GM18498 (cell line): ENCODE measurements at regions not wholly inside any gene's neighbourhood (a gene's known extent, or its start where the extent isn't known, plus 50 kb on each side); places are given as distances from the start of the nearest gene placed in this dataset.
A peak's percentile ranks its signal among the peaks of the same experiment; 100 is the strongest.

Source experiments
- ATAC-seq: cut with Tn5 transposase; IDR thresholded peaks from one replicate; pipeline ENCODE4 v1.9.1; 2021; ENCODE audit warnings: mild to moderate bottlenecking, moderate library complexity; ENCODE audit not compliant: unreplicated experiment

DNA sequence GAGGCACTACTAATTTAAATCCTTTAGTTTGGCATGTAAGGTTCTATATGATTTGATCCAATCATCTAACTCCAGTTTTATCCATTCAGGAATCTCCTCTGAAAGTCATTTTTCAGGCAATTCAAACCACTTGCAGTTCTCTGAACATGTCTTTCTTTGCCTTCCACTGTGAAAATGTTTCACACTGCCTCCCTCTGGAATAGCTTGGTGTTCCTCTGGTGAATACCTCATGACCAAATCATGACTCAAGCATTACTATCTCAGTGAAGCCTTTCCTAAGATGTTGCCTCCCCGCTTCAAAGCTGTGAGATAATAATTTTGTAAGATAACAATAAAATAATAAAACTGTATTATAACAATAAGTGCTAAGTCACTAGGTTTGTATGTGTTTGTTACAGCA is 981.1 kb downstream of the DTWD2 start:
- ATAC-seq, result no peak

DNA sequence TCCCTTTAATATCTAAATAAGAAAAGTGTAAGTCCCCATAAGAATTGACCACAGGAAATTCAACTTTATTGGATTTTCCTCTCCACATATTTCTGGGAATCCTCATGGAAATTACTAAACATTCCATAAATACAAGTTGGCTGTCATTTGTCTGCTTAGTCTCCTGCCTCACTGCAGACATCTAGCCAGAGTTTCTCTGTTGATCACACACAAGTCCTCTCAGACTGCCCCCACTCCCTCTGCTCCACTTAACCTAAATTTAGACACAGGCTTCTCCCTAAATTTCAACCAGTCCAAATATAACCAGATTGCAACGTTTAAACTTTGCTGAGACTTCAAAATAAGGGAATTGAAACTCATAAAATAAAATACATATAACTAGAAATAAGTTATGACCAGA is 982.1 kb downstream of the DTWD2 start:
- no peak for ATAC-seq

DNA sequence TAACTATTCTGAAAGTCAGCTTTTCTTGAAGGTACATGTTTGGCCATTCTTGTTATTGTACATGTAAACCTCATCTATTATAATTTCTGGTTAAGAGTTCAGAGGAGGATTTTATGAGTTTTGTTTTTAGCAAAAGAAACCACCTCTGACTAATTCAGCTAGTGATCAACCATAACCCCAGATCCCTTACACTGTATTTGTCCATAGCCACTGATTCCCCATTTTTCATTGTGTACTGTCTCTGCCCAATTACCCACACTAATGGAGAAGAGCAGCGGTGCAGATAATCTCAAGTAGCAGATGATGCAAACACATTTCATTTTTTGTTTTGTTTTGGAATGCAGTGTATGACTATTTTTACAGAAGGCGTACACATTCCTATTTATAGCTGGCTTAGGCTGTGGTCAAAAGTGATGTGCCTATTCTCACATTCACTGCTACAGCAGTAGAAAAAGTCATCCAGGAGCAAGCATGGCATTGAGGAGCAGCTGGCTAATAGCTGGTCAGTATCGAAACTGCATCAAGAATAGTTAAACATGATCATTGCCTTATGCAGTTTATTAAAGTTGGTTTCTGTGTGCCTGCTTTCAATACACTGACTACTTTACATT is 988.3 kb downstream of the DTWD2 start:
- ATAC-seq, result peak; percentile 80

DNA sequence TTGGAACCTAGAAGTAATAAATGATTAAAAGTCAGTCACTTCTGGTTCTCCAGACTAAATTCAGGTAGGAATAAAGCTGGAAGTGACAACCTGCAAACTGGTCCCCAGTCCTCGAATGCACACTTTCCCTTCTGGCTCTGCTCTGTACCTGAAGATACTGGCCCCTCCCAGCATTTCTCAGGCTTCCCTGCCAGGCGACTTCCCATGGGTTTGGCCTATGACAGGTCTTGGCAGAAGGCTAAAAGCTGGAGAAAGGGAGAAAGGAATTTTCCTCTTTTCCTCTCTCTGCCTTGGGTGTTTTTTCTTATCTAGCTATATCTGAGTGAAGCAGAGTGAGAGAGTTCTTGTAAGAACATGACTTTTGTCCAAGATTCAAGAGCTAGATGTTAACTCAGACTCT is 1005.7 kb downstream of the DTWD2 start:
- no peak for ATAC-seq

DNA sequence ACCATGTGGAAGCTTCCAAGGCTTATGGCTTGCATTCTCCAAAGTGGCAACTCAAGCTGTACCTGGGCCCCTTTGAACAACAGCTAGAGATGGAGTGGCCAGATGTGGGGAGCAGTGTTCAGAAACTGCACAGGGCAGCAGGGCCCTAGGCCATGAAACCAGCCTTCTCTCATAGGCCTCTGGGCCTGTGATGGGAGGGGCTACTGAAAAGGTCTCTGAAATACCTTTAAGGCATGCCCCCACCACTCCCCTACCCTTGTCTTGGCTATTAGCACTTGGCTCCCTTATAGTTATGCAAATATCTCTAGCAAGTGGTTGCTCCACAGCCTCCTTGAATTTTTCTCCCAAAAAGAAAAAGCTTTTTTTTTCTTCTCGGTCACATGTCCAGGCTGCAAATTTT is 1014.6 kb downstream of the DTWD2 start:
- no peak for ATAC-seq

DNA sequence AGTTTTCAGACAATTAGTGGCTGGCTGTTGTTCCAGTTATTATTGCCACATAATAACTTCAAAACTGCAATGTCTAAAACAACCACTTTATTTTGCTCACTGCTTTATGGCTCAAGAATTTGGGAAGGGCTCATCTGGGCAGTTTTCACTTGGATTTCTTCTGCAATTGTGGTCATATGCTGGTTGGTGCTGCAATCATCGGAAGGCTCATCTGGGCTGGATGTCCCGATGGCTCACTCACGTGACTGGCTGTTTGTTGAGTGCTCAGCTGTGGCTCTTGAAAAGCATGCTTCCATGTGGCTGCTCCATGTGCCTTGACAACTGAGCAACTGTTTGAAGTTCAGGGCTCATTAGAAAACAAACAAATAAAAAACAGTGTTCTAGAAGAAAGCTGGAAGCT is 1032.5 kb downstream of the DTWD2 start:
- no peak for ATAC-seq

DNA sequence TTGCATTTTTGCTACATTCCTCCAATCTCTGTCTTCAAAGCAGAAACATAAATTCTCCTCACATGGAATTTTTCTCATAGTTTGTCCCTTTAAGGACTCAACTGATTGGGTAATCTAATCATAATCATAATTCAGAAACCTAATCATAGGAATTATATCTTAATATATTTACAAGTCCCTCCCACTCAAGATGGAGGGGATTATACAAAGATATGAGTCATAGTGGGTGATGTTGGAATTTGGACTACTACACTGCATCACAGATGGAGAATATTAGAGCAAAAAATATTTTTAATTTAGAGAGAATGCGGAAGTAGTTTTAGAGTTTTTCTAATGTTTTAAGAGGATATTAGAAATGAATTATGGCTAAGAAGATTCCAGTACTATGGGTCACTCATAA is 1034.0 kb downstream of the DTWD2 start:
- no peak for ATAC-seq

DNA sequence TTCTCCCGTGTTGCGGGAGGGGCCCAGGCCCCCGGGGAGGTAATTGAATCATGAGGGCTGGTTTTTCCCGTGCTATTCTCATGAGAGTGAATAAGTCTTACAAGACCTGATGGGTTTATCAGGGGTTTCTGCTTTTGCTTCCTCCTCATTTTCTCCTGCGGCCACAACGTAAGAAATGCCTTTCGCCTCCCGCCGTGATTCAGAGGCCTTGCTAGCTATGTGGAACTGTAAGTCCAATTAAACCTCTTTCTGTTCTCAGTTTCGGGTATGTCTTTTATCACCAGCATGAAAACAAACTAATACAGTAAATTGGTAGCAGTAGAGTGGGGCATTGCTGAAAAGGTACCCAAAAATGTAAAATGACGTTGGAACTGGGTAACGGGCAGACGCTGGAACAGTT is 1035.1 kb downstream of the DTWD2 start:
- no peak for ATAC-seq

DNA sequence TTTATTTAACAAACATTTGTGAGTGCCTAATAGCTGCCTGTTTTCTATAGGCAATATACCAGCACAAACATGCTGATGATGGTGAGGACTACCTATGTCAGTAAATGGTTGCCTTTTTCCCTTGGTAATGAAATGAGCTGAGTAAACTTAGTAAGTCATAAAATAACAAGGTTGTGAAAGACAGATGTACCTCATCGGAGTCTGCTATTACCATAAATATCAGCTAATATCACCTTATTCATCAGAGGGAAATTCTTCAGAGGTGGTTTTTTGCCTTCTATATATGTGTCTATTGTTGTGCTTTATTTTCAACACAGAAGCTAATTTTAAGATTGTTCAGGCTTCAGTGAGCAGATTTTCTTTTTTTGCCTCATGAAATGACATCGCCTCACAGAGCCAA is 1040.5 kb downstream of the DTWD2 start:
- ATAC-seq, result no peak

DNA sequence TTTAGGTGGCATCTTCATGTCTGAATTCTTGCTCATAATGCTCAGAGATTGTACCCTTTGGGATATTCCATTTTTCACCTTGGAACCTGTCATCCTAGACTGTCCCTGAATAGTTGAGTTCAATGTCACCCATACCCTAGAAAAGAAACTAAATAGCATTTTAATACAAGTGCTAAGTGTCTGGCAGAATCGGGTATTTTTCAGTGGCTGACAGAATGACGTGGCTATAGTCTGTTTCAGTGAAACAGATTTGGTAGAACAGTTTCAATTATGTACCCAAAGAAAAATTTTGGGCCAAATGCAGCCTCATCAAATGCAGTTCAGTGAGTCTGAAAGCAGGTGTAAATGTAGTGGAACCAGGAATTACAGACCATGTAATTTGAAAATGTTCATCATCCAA is 1041.2 kb downstream of the DTWD2 start:
- ATAC-seq, result no peak

DNA sequence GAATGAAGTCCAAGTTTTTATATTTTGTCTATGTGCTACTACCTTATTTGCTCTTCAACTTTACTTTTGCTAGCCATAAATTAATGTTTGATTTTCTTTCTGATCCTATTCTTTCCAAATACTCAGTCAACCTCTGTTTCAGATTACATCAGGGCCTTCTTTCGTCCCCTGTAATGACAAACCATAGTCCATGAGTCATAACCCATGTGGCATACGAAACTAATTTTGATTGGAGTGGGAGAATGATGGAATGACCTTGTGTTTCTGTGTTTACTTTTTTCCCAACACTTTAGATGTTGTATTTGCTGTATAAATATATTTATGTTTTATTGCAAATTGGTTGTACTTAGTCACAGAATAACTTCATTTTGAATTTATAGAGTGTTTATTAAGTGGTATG is 1043.1 kb downstream of the DTWD2 start:
- ATAC-seq, result no peak

DNA sequence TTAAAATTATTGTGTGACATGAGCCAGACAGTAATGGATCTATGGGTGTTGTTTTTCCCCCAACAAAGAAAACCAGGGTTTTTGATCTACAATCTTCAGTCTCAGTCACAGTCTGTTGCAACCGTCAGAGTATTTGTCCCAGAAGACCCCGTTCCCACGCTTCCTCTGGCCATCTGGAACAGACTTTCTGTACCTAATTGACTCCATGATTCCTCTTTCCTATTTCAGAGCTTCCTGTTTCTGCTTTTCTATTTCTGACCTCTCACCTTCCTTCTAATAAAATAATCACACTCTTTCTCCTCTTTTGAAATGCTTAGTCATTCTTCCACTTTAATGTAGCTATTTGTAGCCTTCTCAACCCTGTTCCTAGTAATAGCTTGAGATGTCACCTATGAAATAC is 1044.8 kb downstream of the DTWD2 start:
- no peak for ATAC-seq

DNA sequence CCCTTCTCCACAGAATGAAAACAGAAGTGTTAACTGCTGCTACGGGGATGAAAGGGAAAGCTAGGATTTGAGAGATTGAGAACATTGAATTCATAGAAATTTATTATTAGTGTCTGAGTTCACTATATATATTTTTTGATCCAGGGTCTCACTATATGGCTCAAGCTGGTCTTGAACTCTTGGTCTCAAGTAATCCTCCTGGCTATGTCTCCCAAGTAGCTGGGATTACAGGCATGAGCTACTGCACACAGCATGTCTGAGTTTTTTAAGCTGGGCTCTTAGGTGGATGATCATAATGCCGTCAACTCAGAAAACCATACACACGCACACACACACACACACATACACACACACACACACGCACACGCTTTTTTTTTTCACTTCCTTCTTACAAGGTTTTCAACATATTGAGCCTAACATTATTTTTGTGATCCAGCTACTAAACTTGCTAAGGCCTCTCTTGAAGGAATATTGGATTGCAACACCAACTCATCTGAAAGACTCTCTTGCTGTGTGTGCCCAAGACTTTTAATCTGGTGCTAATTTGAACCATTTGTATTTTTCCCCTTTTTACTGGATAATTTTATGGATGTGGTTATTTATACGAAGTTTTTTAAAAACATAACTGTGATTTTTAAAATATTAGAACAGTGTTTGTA is 1045.4 kb downstream of the DTWD2 start:
- no peak for ATAC-seq

DNA sequence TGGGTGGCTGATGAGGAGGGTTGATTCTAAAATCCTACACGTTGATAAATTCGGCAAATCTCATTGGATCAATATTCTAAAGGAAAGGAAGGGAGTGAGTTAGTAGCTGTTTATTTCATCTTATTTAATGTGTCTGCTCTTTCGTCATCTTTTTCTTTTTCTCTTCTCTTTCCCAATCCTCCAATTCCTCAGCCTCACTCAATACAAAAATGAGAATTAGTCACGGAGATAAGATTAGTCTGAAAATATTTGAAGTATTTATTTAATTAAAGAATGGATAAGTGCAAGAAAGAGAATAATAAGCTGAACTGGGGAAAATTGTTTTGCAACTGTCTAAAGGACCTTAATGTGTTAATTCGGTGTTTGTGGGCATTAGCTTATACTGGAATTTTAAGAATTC is 1095.1 kb downstream of the DTWD2 start:
- ATAC-seq, result no peak

DNA sequence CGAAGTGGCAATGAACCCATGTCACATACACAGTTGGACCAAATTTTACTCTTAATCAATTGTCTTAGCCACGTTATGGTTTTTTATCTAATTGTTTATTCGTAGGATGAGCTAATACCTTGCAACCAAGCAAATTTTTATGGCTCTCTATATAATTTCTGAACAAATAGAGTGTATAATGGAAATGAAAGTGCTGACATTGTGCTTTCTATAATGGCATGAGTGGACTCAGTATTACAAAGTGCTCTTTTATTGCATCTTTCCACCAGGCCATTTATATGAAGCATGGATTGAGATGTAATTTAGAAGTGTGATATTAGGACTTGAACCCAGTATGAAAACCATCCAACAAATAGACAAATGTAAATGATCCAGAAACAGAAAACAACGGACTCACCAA is 1096.0 kb downstream of the DTWD2 start:
- ATAC-seq, result no peak

DNA sequence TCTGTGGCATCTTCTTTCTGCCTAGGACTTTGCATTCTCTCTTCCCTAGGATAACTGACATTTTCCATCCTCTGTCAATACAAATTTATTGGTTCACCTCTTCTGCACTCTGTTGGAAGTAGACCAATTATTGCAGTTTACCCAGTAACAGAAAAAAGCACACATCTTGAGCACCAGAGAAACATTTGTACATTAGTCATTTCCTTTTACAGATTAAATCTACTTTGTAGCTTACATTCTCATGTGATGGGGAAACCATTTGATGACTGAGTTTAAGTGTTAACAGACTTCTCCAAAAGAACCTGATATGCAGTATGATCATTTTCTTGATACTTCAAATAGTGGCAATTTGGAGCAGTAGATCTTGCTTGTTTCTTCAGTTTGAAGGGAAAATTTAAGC is 1098.8 kb downstream of the DTWD2 start:
- no peak for ATAC-seq

DNA sequence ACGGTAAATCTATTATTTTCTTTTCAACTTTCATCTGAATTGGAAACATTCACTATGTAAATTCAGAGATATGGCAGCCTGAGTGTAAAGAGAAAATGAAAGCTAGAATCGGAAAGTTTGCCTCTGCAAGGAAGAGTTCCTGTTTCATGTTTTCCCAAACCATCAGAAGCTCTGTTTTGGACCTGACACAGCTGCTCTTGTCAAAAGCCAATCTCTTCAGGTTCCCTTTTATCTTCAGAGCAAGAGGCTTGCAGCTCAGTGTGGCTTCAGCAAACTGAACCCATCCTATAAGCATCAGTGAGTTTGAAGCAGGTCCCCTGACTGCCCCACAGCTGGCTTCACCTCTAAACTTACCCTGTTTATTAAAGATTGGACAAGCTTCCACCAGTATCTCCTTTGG is 1099.7 kb downstream of the DTWD2 start:
- peak; percentile 93 for ATAC-seq

DNA sequence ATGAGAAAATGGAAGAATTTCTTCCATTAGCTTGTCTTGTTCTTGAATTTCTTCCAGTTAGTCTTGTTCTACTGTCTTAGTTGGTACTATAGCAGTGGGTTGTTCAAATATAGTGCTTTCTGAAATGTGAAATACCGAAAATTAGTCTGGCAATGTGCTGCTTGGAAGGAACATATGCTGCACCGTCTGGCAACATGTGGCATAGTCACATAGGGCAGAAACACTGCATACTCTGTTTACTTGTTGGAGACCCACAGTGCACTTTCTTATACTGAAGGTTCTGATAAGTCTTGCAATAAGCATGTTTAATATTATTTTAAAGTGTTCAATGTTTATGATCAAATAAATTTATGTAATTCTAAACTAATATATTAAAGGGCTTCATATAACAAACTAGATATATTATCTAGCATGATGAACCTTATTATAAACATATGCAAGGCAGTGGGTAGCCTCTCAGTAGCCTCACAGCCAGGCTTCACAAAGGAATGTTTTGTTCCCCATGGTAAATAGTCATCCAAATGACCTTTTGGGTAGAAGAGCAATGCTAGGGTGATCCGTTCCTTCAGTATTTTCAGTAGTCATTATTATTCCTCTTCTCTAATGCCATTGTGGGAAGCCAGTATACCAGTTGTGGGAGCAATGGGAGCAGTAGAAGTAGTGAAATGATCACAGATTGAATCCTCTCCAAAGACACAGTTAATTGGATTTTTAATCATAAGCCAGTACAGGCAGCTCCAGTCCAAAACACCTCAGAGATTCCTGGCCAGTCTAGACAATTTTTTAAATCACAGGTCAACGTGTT is 1106.7 kb downstream of the DTWD2 start:
- no peak for ATAC-seq

DNA sequence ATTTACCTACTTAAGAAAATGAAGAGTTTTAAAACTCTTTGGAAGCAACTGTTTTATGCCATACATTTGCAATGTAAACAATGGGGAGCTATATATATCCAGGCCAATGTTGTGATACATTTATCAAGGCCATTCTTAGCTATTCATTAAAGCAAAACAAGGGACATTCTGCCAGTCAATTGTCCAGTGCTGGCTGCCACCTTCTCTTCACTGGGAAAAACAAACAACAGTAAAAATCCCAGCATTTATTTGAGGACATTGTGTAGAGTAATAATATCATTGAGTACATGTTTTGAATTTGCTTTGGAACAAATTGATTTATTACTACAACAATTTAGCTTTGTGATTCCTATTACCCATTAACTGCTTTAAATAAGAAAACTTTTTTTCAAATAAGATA is 1107.4 kb downstream of the DTWD2 start:
- no peak for ATAC-seq

DNA sequence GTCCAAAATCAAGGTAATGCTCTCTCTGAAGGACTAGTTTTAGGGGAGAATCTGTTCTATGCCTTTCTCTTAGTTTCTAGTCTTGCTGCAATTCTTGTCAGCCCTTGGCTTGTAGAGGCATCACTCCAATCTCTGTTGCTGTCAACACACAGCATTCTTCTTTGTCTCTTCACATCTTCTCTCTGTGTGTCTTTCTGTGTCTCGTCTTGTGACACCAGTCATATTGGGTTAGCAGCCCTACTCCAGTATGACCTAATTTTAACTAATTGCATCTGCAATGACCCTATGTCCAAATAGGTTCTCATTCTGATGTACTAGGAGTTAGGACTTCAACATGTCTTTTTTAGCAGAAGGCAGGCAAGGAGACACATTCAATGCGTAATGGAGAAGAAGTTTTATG is 1110.6 kb downstream of the DTWD2 start:
- no peak for ATAC-seq

DNA sequence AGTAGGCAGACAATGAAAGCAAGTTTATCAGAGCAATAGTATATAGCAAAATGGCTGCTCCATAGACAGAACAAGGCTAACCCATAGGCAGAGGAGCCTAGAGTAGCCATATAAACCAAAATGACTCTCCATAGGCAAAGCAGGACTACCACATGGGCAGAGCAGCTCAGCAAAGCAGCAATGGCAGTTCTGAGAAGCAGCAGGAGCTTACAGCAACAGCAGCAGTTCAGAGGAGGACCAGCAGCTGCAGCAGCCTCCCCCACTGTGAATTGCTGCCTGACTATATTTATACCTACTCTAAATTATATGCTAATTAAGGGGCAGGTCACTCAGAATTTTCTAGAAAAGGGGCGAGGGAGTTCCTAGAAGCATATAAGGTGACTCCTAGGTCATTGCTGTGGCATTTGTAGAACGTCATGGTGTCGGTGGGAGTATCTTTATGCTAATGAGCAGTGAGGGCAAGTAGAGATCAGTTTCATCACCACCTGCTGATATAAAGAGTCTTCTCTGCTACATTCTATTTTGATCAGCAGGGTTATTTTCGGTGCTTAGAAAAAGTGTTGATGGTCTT is 1115.5 kb downstream of the DTWD2 start:
- ATAC-seq, result no peak

DNA sequence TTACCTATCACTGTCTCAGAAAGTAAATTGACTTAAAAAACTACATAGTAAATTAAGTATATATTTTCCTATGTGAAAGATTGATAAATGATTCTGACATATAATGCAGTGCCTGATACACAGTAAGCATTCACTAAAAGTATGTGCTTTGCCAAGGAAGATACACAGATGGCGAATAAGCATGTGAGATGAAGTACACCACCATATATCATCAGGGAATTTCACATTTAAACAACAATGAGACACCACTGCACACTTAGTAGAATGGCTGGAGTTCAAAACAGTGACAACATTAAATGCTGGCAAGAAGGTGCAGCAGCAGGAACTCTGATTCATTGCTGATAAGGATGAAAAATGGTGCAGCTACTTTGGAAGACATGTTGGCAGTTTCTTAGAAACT is 1118.8 kb downstream of the DTWD2 start:
- ATAC-seq, result no peak
